AG09309 (cell line): ENCODE measurements at regions not wholly inside any gene's neighbourhood (a gene's known extent, or its start where the extent isn't known, plus 50 kb on each side); places are given as distances from the start of the nearest gene placed in this dataset.

Experiments
- DNase-seq: peaks from one replicate; pipeline ENCODE4 v3.0.0-alpha.2; 2010; ENCODE audit warnings: low read depth
- H3K4me3 ChIP-seq: 2 replicates; pipeline ENCODE4 v1.5.1; 2011; ENCODE audit warnings: mild to moderate bottlenecking, low read depth, low read length, moderate library complexity; ENCODE audit not compliant: control insufficient read depth
- CTCF ChIP-seq: IDR thresholded peaks from 2 replicates; pipeline ENCODE4 v1.5.1; 2011; ENCODE audit warnings: mild to moderate bottlenecking, low read depth, low read length, inconsistent platforms; ENCODE audit not compliant: insufficient read depth, control insufficient read depth; ENCODE audit errors: missing control alignments

GRCh38 chr13:40197049-40197448 is 469.4 kb downstream of the FOXO1 start:
- no peak for TF ChIP-seq CTCF
- DNase-seq = no peak
- no peak overlapping the region for H3K4me3 ChIP-seq

- no peak for DNase-seq
- no peak overlapping the region for H3K4me3 ChIP-seq
- no peak for TF ChIP-seq CTCF
Measured at GRCh38 chr13:40197936-40198595, 468.4 kb downstream of the FOXO1 start.

- no peak for TF ChIP-seq CTCF
- no peak for DNase-seq
- no peak overlapping the region for H3K4me3 ChIP-seq
Measured at GRCh38 chr13:40200273-40200978, 466.0 kb downstream of the FOXO1 start.

- no peak for DNase-seq
- TF ChIP-seq CTCF = no peak
- no peak overlapping the region for H3K4me3 ChIP-seq
Measured at GRCh38 chr13:40204246-40204645, 462.2 kb downstream of the FOXO1 start.

GRCh38 chr13:40205771-40206240 is 460.6 kb downstream of the FOXO1 start:
- no peak for DNase-seq
- H3K4me3 ChIP-seq = no peak overlapping the region
- no peak for TF ChIP-seq CTCF

GRCh38 chr13:40206241-40207000 is 460.0 kb downstream of the FOXO1 start:
- TF ChIP-seq CTCF = no peak
- H3K4me3 ChIP-seq = no peak overlapping the region
- no peak for DNase-seq
